ENCODE measurements at regions not wholly inside any gene's neighbourhood (a gene's known extent, or its start where the extent isn't known, plus 50 kb on each side); places are given as distances from the start of the nearest gene placed in this dataset.

DNA sequence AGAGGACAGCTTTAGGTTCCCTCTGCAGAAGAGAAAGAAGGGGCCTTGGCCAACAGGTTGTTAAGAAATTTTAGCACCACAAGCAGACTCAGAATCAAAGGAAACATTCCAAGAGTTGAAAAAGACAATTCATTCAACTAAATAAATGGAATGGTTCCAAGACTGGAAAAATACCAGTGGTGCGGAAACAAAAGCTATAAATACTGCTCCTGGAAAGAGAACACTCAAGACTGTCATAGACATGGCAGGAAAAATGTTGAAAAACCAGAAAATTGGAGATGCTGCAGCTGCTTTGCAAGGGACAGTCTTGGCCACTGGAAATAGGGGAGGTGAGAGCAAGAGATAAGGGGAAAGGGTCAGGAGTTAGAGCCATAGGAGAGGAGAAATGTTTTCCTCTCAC lies 312.7 kb upstream of the CYRIA start (continued):
- TF ChIP-seq ZNF114 (CRISPR knock-in tag; IDR thresholded peaks at IDR 0.05) (no peak), ZNF331 (CRISPR knock-in tag; IDR thresholded peaks at IDR 0.05; ENCODE audit: low read depth) (no peak)
- TF ChIP-seq, protein P1, sequence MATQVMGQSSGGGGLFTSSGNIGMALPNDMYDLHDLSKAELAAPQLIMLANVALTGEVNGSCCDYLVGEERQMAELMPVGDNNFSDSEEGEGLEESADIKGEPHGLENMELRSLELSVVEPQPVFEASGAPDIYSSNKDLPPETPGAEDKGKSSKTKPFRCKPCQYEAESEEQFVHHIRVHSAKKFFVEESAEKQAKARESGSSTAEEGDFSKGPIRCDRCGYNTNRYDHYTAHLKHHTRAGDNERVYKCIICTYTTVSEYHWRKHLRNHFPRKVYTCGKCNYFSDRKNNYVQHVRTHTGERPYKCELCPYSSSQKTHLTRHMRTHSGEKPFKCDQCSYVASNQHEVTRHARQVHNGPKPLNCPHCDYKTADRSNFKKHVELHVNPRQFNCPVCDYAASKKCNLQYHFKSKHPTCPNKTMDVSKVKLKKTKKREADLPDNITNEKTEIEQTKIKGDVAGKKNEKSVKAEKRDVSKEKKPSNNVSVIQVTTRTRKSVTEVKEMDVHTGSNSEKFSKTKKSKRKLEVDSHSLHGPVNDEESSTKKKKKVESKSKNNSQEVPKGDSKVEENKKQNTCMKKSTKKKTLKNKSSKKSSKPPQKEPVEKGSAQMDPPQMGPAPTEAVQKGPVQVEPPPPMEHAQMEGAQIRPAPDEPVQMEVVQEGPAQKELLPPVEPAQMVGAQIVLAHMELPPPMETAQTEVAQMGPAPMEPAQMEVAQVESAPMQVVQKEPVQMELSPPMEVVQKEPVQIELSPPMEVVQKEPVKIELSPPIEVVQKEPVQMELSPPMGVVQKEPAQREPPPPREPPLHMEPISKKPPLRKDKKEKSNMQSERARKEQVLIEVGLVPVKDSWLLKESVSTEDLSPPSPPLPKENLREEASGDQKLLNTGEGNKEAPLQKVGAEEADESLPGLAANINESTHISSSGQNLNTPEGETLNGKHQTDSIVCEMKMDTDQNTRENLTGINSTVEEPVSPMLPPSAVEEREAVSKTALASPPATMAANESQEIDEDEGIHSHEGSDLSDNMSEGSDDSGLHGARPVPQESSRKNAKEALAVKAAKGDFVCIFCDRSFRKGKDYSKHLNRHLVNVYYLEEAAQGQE (IDR thresholded peaks at IDR 0.05; ENCODE audit: unreplicated experiment): no peak
- TF ChIP-seq, protein P2, sequence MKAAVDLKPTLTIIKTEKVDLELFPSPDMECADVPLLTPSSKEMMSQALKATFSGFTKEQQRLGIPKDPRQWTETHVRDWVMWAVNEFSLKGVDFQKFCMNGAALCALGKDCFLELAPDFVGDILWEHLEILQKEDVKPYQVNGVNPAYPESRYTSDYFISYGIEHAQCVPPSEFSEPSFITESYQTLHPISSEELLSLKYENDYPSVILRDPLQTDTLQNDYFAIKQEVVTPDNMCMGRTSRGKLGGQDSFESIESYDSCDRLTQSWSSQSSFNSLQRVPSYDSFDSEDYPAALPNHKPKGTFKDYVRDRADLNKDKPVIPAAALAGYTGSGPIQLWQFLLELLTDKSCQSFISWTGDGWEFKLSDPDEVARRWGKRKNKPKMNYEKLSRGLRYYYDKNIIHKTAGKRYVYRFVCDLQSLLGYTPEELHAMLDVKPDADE (IDR thresholded peaks at IDR 0.05): no peak

DNA sequence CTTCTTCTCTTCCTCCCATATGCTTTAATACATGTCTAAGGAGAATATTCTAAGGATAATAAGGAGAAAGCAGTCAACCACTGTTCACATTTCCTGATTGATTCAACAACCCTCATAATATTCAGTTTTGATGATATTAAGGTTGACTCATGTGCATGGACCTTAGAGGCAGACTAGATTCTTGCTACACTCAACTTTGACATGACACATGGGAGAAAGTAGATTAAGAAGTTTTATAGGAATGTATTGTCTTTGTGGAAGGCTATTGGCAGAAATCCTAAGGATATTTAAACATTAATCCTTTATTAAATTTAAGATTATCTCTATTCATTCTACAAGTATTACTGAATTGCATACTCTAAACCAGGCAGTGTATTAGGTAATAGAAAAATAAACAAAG lies 309.1 kb upstream of the CYRIA start:
- Mint-ChIP-seq H3K4me1 (no peaks in the 10 kb centered on the region), H3K4me3 (no peak overlapping the region), H3K27ac (no peak overlapping the region), H3K9me3 (no peaks in the 10 kb centered on the region), H3K27me3 (ENCODE audit: insufficient read depth, low read depth, poor library complexity) (no peaks in the 10 kb centered on the region), H3K36me3 (ENCODE audit: low read depth) (no peaks in the 10 kb centered on the region)
- no peaks in the 10 kb centered on the region for H3K79me2 ChIP-seq (replicated peaks; ENCODE audit: insufficient read depth)
- no peak overlapping the region for H3K4me3 ChIP-seq
- H3K4me1 ChIP-seq (ENCODE audit: insufficient read depth): no peaks in the 10 kb centered on the region
- H3K27ac ChIP-seq (ENCODE audit: low read depth): no peak overlapping the region
- ATAC-seq (no peak), DNase-seq (ENCODE audit: low spot score) (no peak)
- H3K4me2 ChIP-seq: no peak overlapping the region
- no peaks in the 10 kb centered on the region for H3K36me3 ChIP-seq (ENCODE audit: insufficient read depth)
- H3F3A ChIP-seq (replicated peaks; ENCODE audit: low read depth): no peaks in the 10 kb centered on the region
- no peaks in the 10 kb centered on the region for H4K20me1 ChIP-seq (replicated peaks; ENCODE audit: insufficient read depth)
- no peaks in the 10 kb centered on the region; the same call in 1 of the 2 replicates for H3K9me2 ChIP-seq (ENCODE audit: insufficient read depth)
- H2AFZ ChIP-seq: no peak overlapping the region
- no peaks in the 10 kb centered on the region for H3K27me3 ChIP-seq (ENCODE audit: insufficient read depth)
- no peak for TF ChIP-seq CREB1 (CRISPR knock-in tag; IDR thresholded peaks at IDR 0.05; ENCODE audit: low read depth)
- TF ChIP-seq, protein P1 (IDR thresholded peaks at IDR 0.05; ENCODE audit: unreplicated experiment): no peak
- no peak for TF ChIP-seq EZH2 (IDR thresholded peaks at IDR 0.05; ENCODE audit: low read depth, unreplicated experiment)
- no peak for TF ChIP-seq ZNF331 (CRISPR knock-in tag; IDR thresholded peaks at IDR 0.05; ENCODE audit: low read depth)
- TF ChIP-seq, protein P2 (IDR thresholded peaks at IDR 0.05): no peak
- TF ChIP-seq ZNF114 (CRISPR knock-in tag; IDR thresholded peaks at IDR 0.05): no peak
- no peak for TF ChIP-seq JUNB (IDR thresholded peaks at IDR 0.05; ENCODE audit: unreplicated experiment)
- TF ChIP-seq, protein P3, sequence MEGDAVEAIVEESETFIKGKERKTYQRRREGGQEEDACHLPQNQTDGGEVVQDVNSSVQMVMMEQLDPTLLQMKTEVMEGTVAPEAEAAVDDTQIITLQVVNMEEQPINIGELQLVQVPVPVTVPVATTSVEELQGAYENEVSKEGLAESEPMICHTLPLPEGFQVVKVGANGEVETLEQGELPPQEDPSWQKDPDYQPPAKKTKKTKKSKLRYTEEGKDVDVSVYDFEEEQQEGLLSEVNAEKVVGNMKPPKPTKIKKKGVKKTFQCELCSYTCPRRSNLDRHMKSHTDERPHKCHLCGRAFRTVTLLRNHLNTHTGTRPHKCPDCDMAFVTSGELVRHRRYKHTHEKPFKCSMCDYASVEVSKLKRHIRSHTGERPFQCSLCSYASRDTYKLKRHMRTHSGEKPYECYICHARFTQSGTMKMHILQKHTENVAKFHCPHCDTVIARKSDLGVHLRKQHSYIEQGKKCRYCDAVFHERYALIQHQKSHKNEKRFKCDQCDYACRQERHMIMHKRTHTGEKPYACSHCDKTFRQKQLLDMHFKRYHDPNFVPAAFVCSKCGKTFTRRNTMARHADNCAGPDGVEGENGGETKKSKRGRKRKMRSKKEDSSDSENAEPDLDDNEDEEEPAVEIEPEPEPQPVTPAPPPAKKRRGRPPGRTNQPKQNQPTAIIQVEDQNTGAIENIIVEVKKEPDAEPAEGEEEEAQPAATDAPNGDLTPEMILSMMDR (conservative IDR thresholded peaks at IDR 0.05; ENCODE audit: low read depth in 2 of 2): no peak
- TF ChIP-seq POLR2AphosphoS5 (IDR thresholded peaks at IDR 0.05; ENCODE audit: low read depth): no peak
- TF ChIP-seq NANOG (IDR thresholded peaks at IDR 0.05; ENCODE audit: borderline replicate concordance): no peak
- TF ChIP-seq STAT1 (IDR thresholded peaks at IDR 0.05; ENCODE audit: unreplicated experiment): no peak

Data from GM23338 (cell line).